Upper lobe of left lung (tissue), 4 donors: ENCODE measurements at regions not wholly inside any gene's neighbourhood (a gene's known extent, or its start where the extent isn't known, plus 50 kb on each side); places are given as distances from the start of the nearest gene placed in this dataset.

Experiments used
- CTCF ChIP-seq, 6 experiments: fragments of 450-650 bp in 4 of 6; fragments of 200-600 bp in 2 of 6; sonication (generic) in 2 of 6; IDR thresholded peaks; one replicate each; pipeline ENCODE4 v1.5.1; 2016 to 2019; ENCODE audit warnings: antibody characterized with exemption in 6 of 6
- EP300 ChIP-seq, 4 donors: sonication (generic); formaldehyde crosslinking; IDR thresholded peaks; one replicate each; pipeline ENCODE4 v1.5.1; 2017; ENCODE audit warnings: antibody characterized with exemption in 4 of 4, control low read depth in 2 of 4
- POLR2A ChIP-seq, 4 donors: fragments of 450-650 bp; IDR thresholded peaks; one replicate each; pipeline ENCODE4 v1.5.1; 2016 to 2017; ENCODE audit warnings: antibody characterized with exemption in 4 of 4, mild to moderate bottlenecking in 2 of 4

DNA sequence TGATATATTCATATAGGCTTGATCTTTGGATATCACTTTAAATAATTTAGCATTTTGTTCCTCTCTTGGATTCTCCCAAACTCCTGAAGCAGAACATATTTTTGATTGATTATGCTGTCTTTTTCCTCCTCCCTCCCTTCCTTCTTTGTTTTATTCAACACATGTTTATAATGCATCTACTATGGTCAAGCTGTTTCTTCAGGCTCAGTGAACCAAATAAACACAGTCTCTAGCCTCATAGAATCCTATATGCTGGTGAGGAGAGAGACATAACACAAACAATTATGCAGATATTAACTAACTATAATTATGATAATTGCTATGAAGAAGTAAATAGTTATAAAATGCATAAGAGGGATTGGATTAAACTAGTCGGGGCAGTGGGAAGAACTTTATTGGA lies 1023.6 kb upstream of the RAG2 start:
- TF ChIP-seq CTCF (IDR thresholded peaks at IDR 0.05) (no peak), EP300 (IDR thresholded peaks at IDR 0.05) (no peak), POLR2A (IDR thresholded peaks at IDR 0.05) (no peak)
